Psoas muscle (tissue), 7 donors: ENCODE measurements at regions not wholly inside any gene's neighbourhood (a gene's known extent, or its start where the extent isn't known, plus 50 kb on each side); places are given as distances from the start of the nearest gene placed in this dataset.

Experiments used
- ATAC-seq, 4 donors: fragments of 200-7000 bp; cut with Tn5 transposase; one replicate each; pipeline ENCODE4 v1.9.1; 2020; ENCODE audit warnings: moderate library complexity in 3 of 4, mild to moderate bottlenecking in 2 of 4
- DNase-seq, 2 donors: peaks; one replicate each; pipeline ENCODE4 v3.0.0-alpha.2; 2020
- H3K27ac ChIP-seq: fragments of 200-600 bp; one replicate; pipeline ENCODE4 v1.8.0; 2022
- H3K27me3 ChIP-seq, 3 donors: fragments of 200-600 bp in 1 of 3; one replicate each; pipeline versions ENCODE4 v1.6.1 to v1.8.0; 2013 to 2022; ENCODE audit warnings: low read length in 2 of 3, mild to moderate bottlenecking in 2 of 3, moderate library complexity in 1 of 3; ENCODE audit not compliant: insufficient read depth in 3 of 3
- H3K36me3 ChIP-seq, 2 donors: fragments of 200-600 bp in 1 of 2; one replicate each; pipeline versions ENCODE4 v1.6.1 to v1.8.0; 2013 to 2022; ENCODE audit warnings: low read depth in 1 of 2, mild to moderate bottlenecking in 1 of 2, moderate library complexity in 1 of 2; ENCODE audit not compliant: insufficient read depth in 1 of 2
- H3K4me1 ChIP-seq: fragments of 200-600 bp; one replicate; pipeline ENCODE4 v1.8.0; 2022
- H3K4me3 ChIP-seq: fragments of 200-600 bp; one replicate; pipeline ENCODE4 v1.8.0; 2022; ENCODE audit warnings: mild to moderate bottlenecking
- H3K9me3 ChIP-seq: fragments of 200-600 bp; one replicate; pipeline ENCODE4 v1.8.0; 2022
- WGBS, 3 donors: extraction: QIAGEN DNeasy Blood & Tissue Kit; methylation state at CpG; one replicate each; pipeline versions ENCODE4 v1.1.6 to v1.1.7; 2013; 5-methylcytosine and 5-hydroxymethylcytosine counted together
- intact Hi-C, 2 donors: fragments of 100-400 bp; cut with DNase I; formaldehyde crosslinking; loops; one replicate each; pipeline versions ENCODE4 v1.11.0 to v1.14.2; 2022
- TF ChIP-seq, protein P1 (sequence below): fragments of 200-600 bp; IDR thresholded peaks from one replicate; pipeline ENCODE4 v1.8.0; 2022; ENCODE audit warnings: antibody characterized with exemption
- donor health status: healthy with polysubstance abuse.
- donor health status: DM: no; HTN: no; CAD: no; lungs with moderate emphysema.
- donor health status: Bipolar disorder and iron deficiency.
- donor health status: healthy.
- donor health status: DM: yes; HTN: yes; CAD: no.
- donor health status: DM: no; HTN: no; CAD: no.
- donor health status: DM: yes; HTN: yes; CAD: no.

DNA sequence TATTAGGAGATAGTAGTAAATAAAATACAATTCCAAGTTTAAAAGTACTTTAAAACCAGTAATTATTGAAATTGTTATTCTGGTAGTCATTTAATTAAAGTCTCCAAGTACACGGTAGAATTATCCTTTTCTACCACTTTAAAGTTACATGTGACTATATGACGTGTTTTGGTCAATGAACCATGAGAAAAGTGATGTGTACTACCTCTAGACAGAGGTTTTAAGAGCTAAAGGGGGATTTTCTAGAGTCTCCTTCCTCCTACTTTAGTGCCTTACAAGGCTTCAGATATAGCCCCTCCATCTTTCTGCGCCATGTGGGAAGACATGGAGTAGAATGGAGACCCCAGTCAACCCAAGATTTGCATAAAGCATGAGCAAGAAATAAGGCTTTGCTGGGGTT is 2296.6 kb upstream of the AGA start:
- Histone ChIP-seq H3K36me3 (no peaks in the 10 kb centered on the region), H3K4me1 (no peaks in the 10 kb centered on the region), H3K27me3 (no peaks in the 10 kb centered on the region), H3K27ac (no peak overlapping the region), H3K9me3 (no peaks in the 10 kb centered on the region), H3K4me3 (no peak overlapping the region)
- intact Hi-C loops = no loop called here
- no peak for DNase-seq
- 60 to 68% (median 66%) methylated on average over 3 of the region's 3 CpGs for WGBS, 3 donors
- ATAC-seq = no peak
- TF ChIP-seq, protein P1, sequence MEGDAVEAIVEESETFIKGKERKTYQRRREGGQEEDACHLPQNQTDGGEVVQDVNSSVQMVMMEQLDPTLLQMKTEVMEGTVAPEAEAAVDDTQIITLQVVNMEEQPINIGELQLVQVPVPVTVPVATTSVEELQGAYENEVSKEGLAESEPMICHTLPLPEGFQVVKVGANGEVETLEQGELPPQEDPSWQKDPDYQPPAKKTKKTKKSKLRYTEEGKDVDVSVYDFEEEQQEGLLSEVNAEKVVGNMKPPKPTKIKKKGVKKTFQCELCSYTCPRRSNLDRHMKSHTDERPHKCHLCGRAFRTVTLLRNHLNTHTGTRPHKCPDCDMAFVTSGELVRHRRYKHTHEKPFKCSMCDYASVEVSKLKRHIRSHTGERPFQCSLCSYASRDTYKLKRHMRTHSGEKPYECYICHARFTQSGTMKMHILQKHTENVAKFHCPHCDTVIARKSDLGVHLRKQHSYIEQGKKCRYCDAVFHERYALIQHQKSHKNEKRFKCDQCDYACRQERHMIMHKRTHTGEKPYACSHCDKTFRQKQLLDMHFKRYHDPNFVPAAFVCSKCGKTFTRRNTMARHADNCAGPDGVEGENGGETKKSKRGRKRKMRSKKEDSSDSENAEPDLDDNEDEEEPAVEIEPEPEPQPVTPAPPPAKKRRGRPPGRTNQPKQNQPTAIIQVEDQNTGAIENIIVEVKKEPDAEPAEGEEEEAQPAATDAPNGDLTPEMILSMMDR = no peak

DNA sequence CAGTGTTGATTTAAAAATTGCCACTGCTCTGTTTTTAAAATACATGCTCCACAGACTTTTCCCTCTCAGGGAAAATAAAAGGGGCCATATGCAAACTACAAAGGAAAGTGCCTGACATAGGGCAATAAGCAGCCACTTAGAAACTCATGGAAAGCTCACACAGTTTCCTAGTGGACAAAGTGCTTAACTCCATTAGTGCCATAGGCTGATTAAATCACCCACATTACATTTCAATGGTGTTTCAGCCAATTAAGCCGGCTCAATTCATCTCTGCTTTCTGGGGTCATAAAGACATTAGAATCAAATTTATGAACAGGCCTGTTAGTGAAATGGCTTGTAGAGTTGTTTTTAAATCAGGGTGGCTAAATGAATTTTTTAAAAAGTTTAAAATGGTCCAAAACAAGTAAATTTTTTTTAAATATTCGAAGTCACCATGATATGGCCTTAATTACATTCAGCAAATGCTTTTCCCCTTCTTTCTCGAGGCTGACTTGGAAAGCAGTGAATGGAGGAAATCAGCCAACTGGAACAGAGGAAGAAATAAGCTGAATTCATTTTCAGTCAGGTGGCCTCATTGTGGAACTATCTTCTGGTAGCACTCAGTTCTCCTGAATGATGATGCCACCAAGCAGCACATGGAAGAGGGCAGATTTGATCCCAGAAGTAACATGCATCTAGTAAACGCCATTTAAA is 2305.1 kb upstream of the AGA start:
- DNase-seq = no peak
- 49 to 60% (median 51%) methylated on average over 4 of the region's 4 CpGs for WGBS, 3 donors
- intact Hi-C loops = no loop called here
- TF ChIP-seq, protein P1 = no peak
- H3K27ac ChIP-seq = no peak overlapping the region
- no peak overlapping the region for H3K4me3 ChIP-seq
- no peaks in the 10 kb centered on the region for H3K27me3 ChIP-seq
- H3K36me3 ChIP-seq = no peaks in the 10 kb centered on the region
- ATAC-seq = no peak
- H3K4me1 ChIP-seq = no peaks in the 10 kb centered on the region
- no peaks in the 10 kb centered on the region for H3K9me3 ChIP-seq

DNA sequence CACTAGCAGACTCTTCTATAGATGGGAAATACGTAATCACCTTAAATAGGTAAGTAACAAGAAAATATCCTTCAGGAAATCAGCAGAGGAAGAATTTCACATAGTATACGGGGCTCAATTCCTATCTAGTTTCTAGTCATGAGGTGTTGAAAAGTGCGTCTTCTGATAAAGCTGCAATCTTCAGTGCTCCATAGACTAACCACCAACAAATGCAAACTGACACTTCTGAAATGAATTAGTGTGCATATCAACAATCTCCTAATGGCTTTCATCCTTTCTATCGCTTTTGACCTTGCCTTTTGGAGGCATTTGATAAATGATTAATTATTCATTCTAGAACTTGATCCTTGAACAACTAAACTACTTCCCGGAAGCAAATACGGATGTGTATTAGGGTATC is 2306.6 kb upstream of the AGA start:
- Histone ChIP-seq H3K9me3 (no peaks in the 10 kb centered on the region), H3K27ac (no peak overlapping the region), H3K4me3 (no peak overlapping the region), H3K36me3 (no peaks in the 10 kb centered on the region), H3K4me1 (no peaks in the 10 kb centered on the region), H3K27me3 (no peaks in the 10 kb centered on the region)
- no peak for DNase-seq
- intact Hi-C loops = no loop called here
- TF ChIP-seq, protein P1 = no peak
- no peak for ATAC-seq
- WGBS, 3 donors = 88 to 89% (median 89%) methylated on average over 6 of the region's 6 CpGs

DNA sequence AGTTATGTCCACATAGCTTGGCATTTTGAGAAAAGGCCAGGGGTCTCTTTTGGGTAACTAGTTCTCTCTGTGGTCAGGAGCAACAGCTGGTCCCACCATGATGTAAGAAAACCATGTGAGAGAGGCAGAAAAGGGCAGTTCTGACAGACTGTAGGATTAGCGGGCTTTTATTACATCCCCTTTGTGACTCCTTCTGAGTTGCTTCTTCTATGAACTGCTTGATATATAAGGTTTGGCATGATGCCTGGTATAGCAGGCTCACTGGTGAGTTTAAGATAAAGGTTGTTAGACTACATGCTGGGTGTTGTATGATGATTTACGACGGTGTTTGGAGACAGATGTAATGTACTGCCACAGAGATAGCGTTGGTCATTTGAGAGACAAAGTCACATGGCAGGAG is 2308.1 kb upstream of the AGA start:
- Histone ChIP-seq H3K27ac (no peak overlapping the region), H3K4me1 (no peaks in the 10 kb centered on the region), H3K36me3 (no peaks in the 10 kb centered on the region), H3K9me3 (no peaks in the 10 kb centered on the region), H3K4me3 (no peak overlapping the region), H3K27me3 (no peaks in the 10 kb centered on the region)
- DNase-seq = no peak
- TF ChIP-seq, protein P1 = no peak
- ATAC-seq = no peak
- WGBS, 3 donors = 78 to 81% (median 80%) methylated on average over 4 of the region's 4 CpGs
- intact Hi-C loops = no loop called here

DNA sequence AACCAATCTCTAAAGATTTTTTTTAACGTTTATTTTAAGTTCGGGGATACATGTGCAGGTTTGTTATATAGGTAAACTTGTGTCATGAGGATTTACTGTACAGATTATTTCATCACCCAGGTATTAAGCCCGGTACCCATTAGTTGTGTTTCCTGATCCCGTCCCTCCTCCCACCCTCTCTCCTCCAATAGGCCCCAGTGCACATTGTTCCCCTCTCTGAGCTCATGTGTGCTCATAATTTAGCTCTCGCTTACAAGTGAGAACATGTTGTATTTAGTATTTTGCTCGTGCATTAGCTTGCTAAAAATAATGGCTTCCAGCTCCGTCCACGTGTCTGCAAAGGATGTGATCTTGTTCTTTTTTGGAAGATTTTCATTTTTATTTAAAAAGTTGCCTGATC is 2309.4 kb upstream of the AGA start:
- TF ChIP-seq, protein P1 = no peak
- intact Hi-C loops = no loop called here
- no peak overlapping the region for H3K4me3 ChIP-seq
- H3K36me3 ChIP-seq = no peaks in the 10 kb centered on the region
- H3K9me3 ChIP-seq = no peaks in the 10 kb centered on the region
- no peak overlapping the region for H3K27ac ChIP-seq
- DNase-seq (no peak), ATAC-seq (no peak)
- H3K4me1 ChIP-seq = no peaks in the 10 kb centered on the region
- 69 to 71% (median 71%) methylated on average over 8 of the region's 8 CpGs for WGBS, 3 donors
- H3K27me3 ChIP-seq = no peaks in the 10 kb centered on the region
